K562 (cell line): ENCODE measurements at regions not wholly inside any gene's neighbourhood (a gene's known extent, or its start where the extent isn't known, plus 50 kb on each side); places are given as distances from the start of the nearest gene placed in this dataset.

Source experiments
- ARID1B ChIP-seq: fragments of 450-650 bp; IDR thresholded peaks from 2 replicates; pipeline ENCODE4 v1.6.1; 2016; ENCODE audit warnings: antibody characterized with exemption, mild to moderate bottlenecking, inconsistent platforms
- MNT ChIP-seq, 2 experiments: fragments of 450-650 bp; conservative IDR thresholded peaks; 2 replicates each; pipeline ENCODE4 v1.6.1; 2017; ENCODE audit warnings: mild to moderate bottlenecking in 2 of 2, moderate library complexity in 2 of 2
- NR4A1 ChIP-seq, 2 experiments: fragments of 250-450 bp in 1 of 2; fragments of 450-650 bp in 1 of 2; sonication (Bioruptor Pico) in 1 of 2; IDR thresholded peaks; 2 replicates each; pipeline versions ENCODE4 v1.4.0 to v1.6.1; 2016 to 2020; ENCODE audit warnings: mild to moderate bottlenecking in 2 of 2, missing compliant biosample characterization in 1 of 2, missing genetic modification characterization in 1 of 2, moderate library complexity in 1 of 2
- ZKSCAN8 ChIP-seq: fragments of 200-800 bp; sonication (Bioruptor generic); IDR thresholded peaks from 2 replicates; pipeline ENCODE4 v1.6.1; 2016; ENCODE audit warnings: missing genetic modification characterization, missing compliant biosample characterization
- ZNF165 ChIP-seq: fragments of 250-450 bp; sonication (Bioruptor Pico); IDR thresholded peaks from 2 replicates; pipeline ENCODE4 v1.4.0; 2020; ENCODE audit warnings: borderline replicate concordance
- ZNF609 ChIP-seq: sonication (generic); formaldehyde crosslinking; IDR thresholded peaks from 2 replicates; pipeline ENCODE4 v1.8.1; 2023; ENCODE audit warnings: missing genetic modification reagents, mild to moderate bottlenecking, borderline replicate concordance

GRCh38 chr11:91156041-91156440 is 933.2 kb upstream of the CHORDC1 start (continued):
- no peak for TF ChIP-seq MNT (conservative IDR thresholded peaks at IDR 0.05)
- TF ChIP-seq ZNF165 (CRISPR knock-in tag) = no peak
- no peak for TF ChIP-seq ARID1B
- TF ChIP-seq NR4A1 (CRISPR knock-in tag; IDR thresholded peaks at IDR 0.05) = no peak
- TF ChIP-seq NR4A1 (tag; IDR thresholded peaks at IDR 0.05) = no peak
- no peak for TF ChIP-seq ZNF609 (CRISPR knock-in tag)
- no peak for TF ChIP-seq ZKSCAN8 (CRISPR knock-in tag)
